PC-3 (cell line): ENCODE measurements at regions not wholly inside any gene's neighbourhood (a gene's known extent, or its start where the extent isn't known, plus 50 kb on each side); places are given as distances from the start of the nearest gene placed in this dataset.
"Not testable (repeated sequence)": the region's sequence is repeated elsewhere in the genome, so short reads cannot be mapped to it uniquely, and the experiment has no call there.

Experiments used
- CTCF ChIP-seq: fragments of 300-600 bp; sonication (generic); conservative IDR thresholded peaks from 2 replicates; pipeline ENCODE4 v1.5.1; 2017; ENCODE audit warnings: antibody characterized with exemption, low read depth, mild to moderate bottlenecking, low read length
- EZH2 ChIP-seq: fragments of 300-600 bp; sonication (generic); IDR thresholded peaks from one replicate; pipeline ENCODE4 v1.6.1; 2017; ENCODE audit warnings: antibody characterized with exemption, mild to moderate bottlenecking, low read length; ENCODE audit not compliant: unreplicated experiment

- not testable (repeated sequence) for TF ChIP-seq EZH2, CTCF
Observed at GRCh38 chr11:134941936-134942600, 530.0 kb upstream of the B3GAT1 start.
